H1 (cell line): ENCODE measurements at regions not wholly inside any gene's neighbourhood (a gene's known extent, or its start where the extent isn't known, plus 50 kb on each side); places are given as distances from the start of the nearest gene placed in this dataset.

ENCODE experiments used
- CTCF ChIA-PET: fragments of 300-600 bp; sonication (Branson Sonifier 250); formaldehyde crosslinking; loops from one replicate; lab custom pipeline; 2021; ENCODE audit not compliant: partially characterized antibody; lab: Charles Lee
- POLR2A ChIA-PET: fragments of 300-600 bp; sonication (Branson Sonifier 250); formaldehyde crosslinking; loops from one replicate; lab custom pipeline; 2021; ENCODE audit warnings: inconsistent platforms; ENCODE audit not compliant: partially characterized antibody; lab: Charles Lee
- DNase-seq, 2 experiments: peaks; one replicate each; pipeline versions ENCODE4 v3.0.0 to v3.0.0-alpha.2; 2010 to 2022; ENCODE audit warnings: low spot score in 2 of 2, low read depth in 1 of 2, mixed read lengths in 1 of 2
- FAIRE-seq: peaks from 2 replicates; lab custom pipeline; 2011; peaks lifted over from hg19 to GRCh38; lab: Jason Lieb, UNC
- H2AFZ ChIP-seq: 2 replicates; pipeline ENCODE4 v1.8.1; 2012; ENCODE audit warnings: low read length, inconsistent platforms
- H2AK5ac ChIP-seq: 2 replicates; pipeline ENCODE4 v1.6.1; 2013; ENCODE audit warnings: low read depth, low read length
- H2BK120ac ChIP-seq: replicated peaks from 2 replicates; pipeline ENCODE3; 2013; ENCODE audit warnings: low read depth, low read length, inconsistent platforms
- H2BK12ac ChIP-seq: 2 replicates; pipeline ENCODE4 v1.6.1; 2013; ENCODE audit warnings: low read depth, low read length
- H2BK15ac ChIP-seq: 2 replicates; pipeline ENCODE4 v1.6.1; 2013; ENCODE audit warnings: low read length
- H2BK20ac ChIP-seq: 2 replicates; pipeline ENCODE4 v1.6.1; 2013; ENCODE audit warnings: low read length
- H2BK5ac ChIP-seq: 2 replicates; pipeline ENCODE4 v1.6.1; 2013; ENCODE audit warnings: low read depth, low read length
- H3K14ac ChIP-seq: 2 replicates; pipeline ENCODE4 v1.6.1; 2013; ENCODE audit warnings: inconsistent platforms; ENCODE audit not compliant: insufficient read length
- H3K18ac ChIP-seq: 2 replicates; pipeline ENCODE4 v1.6.1; 2013; ENCODE audit warnings: low read length; ENCODE audit errors: extremely low read depth
- H3K23ac ChIP-seq: 2 replicates; pipeline ENCODE4 v1.6.1; 2013; ENCODE audit warnings: inconsistent platforms; ENCODE audit not compliant: insufficient read length
- H3K23me2 ChIP-seq: 2 replicates; pipeline ENCODE4 v1.6.1; 2013; ENCODE audit warnings: low read depth, low read length
- H3K27ac ChIP-seq: 2 replicates; pipeline ENCODE4 v1.6.1; 2011; ENCODE audit warnings: low read depth, low read length, inconsistent platforms
- H3K27me3 ChIP-seq, 4 experiments: replicated peaks in 1 of 4; 1 replicate in 1 of 4; 2 replicates in 3 of 4; pipeline versions ENCODE4 v1.6.1 to v1.8.1; 2011 to 2013; ENCODE audit warnings: low read length in 3 of 4, mild to moderate bottlenecking in 3 of 4, inconsistent platforms in 2 of 4, mixed read lengths in 2 of 4, moderate library complexity in 1 of 4; ENCODE audit not compliant: control insufficient read depth in 3 of 4, insufficient read depth in 3 of 4; ENCODE audit errors: extremely low read depth in 1 of 4
- H3K36me3 ChIP-seq, 4 experiments: 2 replicates each; pipeline versions ENCODE4 v1.6.1 to v1.8.1; 2011 to 2013; ENCODE audit warnings: mild to moderate bottlenecking in 4 of 4, low read length in 3 of 4, moderate library complexity in 2 of 4, control low read depth in 1 of 4, inconsistent platforms in 1 of 4; ENCODE audit not compliant: insufficient read depth in 4 of 4, control insufficient read depth in 2 of 4
- H3K4ac ChIP-seq: replicated peaks from 2 replicates; pipeline ENCODE3; 2013; ENCODE audit warnings: low read length, low read depth, mixed read lengths, inconsistent platforms; ENCODE audit not compliant: insufficient read length
- H3K4me1 ChIP-seq, 4 experiments: replicated peaks in 1 of 4; 1 replicate in 1 of 4; 2 replicates in 3 of 4; pipeline versions ENCODE4 v1.6.1 to v1.8.1; 2011 to 2013; ENCODE audit warnings: low read length in 3 of 4, inconsistent platforms in 2 of 4, mixed read lengths in 1 of 4; ENCODE audit not compliant: insufficient read depth in 4 of 4, control insufficient read depth in 3 of 4
- H3K4me2 ChIP-seq, 2 experiments: 2 replicates each; pipeline versions ENCODE4 v1.6.1 to v1.8.1; 2011 to 2013; ENCODE audit warnings: low read depth in 2 of 2, low read length in 2 of 2, control low read depth in 1 of 2, inconsistent platforms in 1 of 2, mild to moderate bottlenecking in 1 of 2; ENCODE audit not compliant: insufficient read depth in 1 of 2
- H3K4me3 ChIP-seq, 4 experiments: fragments of 200-600, 300-600 bp in 1 of 4; sonication (generic), shearing (Covaris generic), sonication (Bioruptor Twin) in 1 of 4; 2 replicates each; pipeline versions ENCODE4 v1.5.1 to v1.8.1; 2011 to 2016; ENCODE audit warnings: low read length in 4 of 4, low read depth in 3 of 4, control low read depth in 2 of 4, inconsistent platforms in 2 of 4, mild to moderate bottlenecking in 2 of 4, mixed read lengths in 1 of 4, moderate library complexity in 1 of 4; ENCODE audit not compliant: insufficient read depth in 2 of 4; ENCODE audit errors: extremely low read depth in 1 of 4
- H3K56ac ChIP-seq: replicated peaks from 2 replicates; pipeline ENCODE3; 2013; ENCODE audit warnings: low read depth, mild to moderate bottlenecking, mixed read lengths, low read length, inconsistent platforms; ENCODE audit not compliant: insufficient read length
- H3K79me1 ChIP-seq: 2 replicates; pipeline ENCODE4 v1.6.1; 2013; ENCODE audit warnings: low read depth, low read length, control low read depth
- H3K79me2 ChIP-seq, 2 experiments: 2 replicates each; pipeline versions ENCODE4 v1.6.1 to v1.8.1; 2012 to 2013; ENCODE audit warnings: low read length in 2 of 2, mild to moderate bottlenecking in 2 of 2, inconsistent platforms in 1 of 2; ENCODE audit not compliant: insufficient read depth in 2 of 2, control insufficient read depth in 1 of 2
- H3K9ac ChIP-seq, 4 experiments: replicated peaks in 1 of 4; 1 replicate in 1 of 4; 2 replicates in 3 of 4; pipeline versions ENCODE4 v1.6.1 to v1.8.1; 2011 to 2013; ENCODE audit warnings: low read depth in 3 of 4, low read length in 3 of 4, control low read depth in 2 of 4, mild to moderate bottlenecking in 2 of 4, moderate library complexity in 2 of 4, inconsistent platforms in 1 of 4; ENCODE audit errors: extremely low read depth in 1 of 4
- H3K9me3 ChIP-seq, 2 experiments: 2 replicates each; pipeline versions ENCODE4 v1.6.1 to v1.8.1; 2012 to 2013; ENCODE audit warnings: mild to moderate bottlenecking in 2 of 2, moderate library complexity in 2 of 2, control low read depth in 1 of 2, inconsistent platforms in 1 of 2, low read depth in 1 of 2, low read length in 1 of 2, mixed read lengths in 1 of 2; ENCODE audit not compliant: insufficient read depth in 2 of 2
- H4K20me1 ChIP-seq, 2 experiments: replicated peaks in 1 of 2; 2 replicates each; pipeline versions ENCODE3 to v1.8.1; 2011 to 2013; ENCODE audit warnings: inconsistent platforms in 2 of 2, low read length in 2 of 2, mild to moderate bottlenecking in 1 of 2; ENCODE audit not compliant: insufficient read depth in 2 of 2, control insufficient read depth in 1 of 2
- H4K5ac ChIP-seq: 2 replicates; pipeline ENCODE4 v1.6.1; 2013; ENCODE audit warnings: low read length, low read depth, mixed read lengths, inconsistent platforms; ENCODE audit not compliant: insufficient read length
- H4K8ac ChIP-seq: 2 replicates; pipeline ENCODE4 v1.8.0; 2013; ENCODE audit warnings: mild to moderate bottlenecking, moderate library complexity, low read length, inconsistent platforms; ENCODE audit not compliant: insufficient read depth; ENCODE audit errors: extremely low read depth
- H4K91ac ChIP-seq: replicated peaks from 2 replicates; pipeline ENCODE3; 2013; ENCODE audit warnings: low read length, mixed read lengths, inconsistent platforms; ENCODE audit not compliant: insufficient read length
- GABPA ChIP-seq: IDR thresholded peaks from 2 replicates; pipeline ENCODE4 v1.6.1; 2011; ENCODE audit warnings: mild to moderate bottlenecking, low read length, moderate library complexity, borderline replicate concordance; ENCODE audit not compliant: insufficient read depth
- GTF2F1 ChIP-seq: IDR thresholded peaks from 2 replicates; pipeline ENCODE4 v1.6.1; 2012; ENCODE audit warnings: low read depth, low read length, improper control_type of control experiment, borderline replicate concordance
- MAFK ChIP-seq: IDR thresholded peaks from 2 replicates; pipeline ENCODE4 v1.6.1; 2012; ENCODE audit warnings: low read depth, mild to moderate bottlenecking, improper control_type of control experiment, low read length
- NANOG ChIP-seq: IDR thresholded peaks from 2 replicates; pipeline ENCODE4 v1.6.1; 2011; ENCODE audit warnings: low read length, low read depth, mild to moderate bottlenecking, inconsistent platforms; ENCODE audit not compliant: insufficient read depth, poor library complexity, severe bottlenecking
- RBBP5 ChIP-seq: IDR thresholded peaks from 2 replicates; pipeline ENCODE4 v1.7.1; 2012; ENCODE audit warnings: low read depth, mild to moderate bottlenecking, inconsistent platforms, low read length, moderate library complexity, borderline replicate concordance
- SIRT6 ChIP-seq: IDR thresholded peaks from one replicate; pipeline ENCODE4 v1.7.1; 2012; ENCODE audit warnings: low read length, inconsistent platforms
- SP2 ChIP-seq: IDR thresholded peaks from 2 replicates; pipeline ENCODE4 v1.6.1; 2012; ENCODE audit warnings: mild to moderate bottlenecking, low read length, inconsistent platforms
- TBP ChIP-seq: IDR thresholded peaks from 2 replicates; pipeline ENCODE4 v1.6.1; 2011; ENCODE audit warnings: low read depth, low read length, improper control_type of control experiment
- WGBS, 2 experiments: shearing (Covaris generic) in 1 of 2; methylation state at CpG; one replicate each; pipeline versions ENCODE4 v1.1.6 to v1.1.7; 2013 to 2015; ENCODE audit warnings: low lambda C conversion rate in 2 of 2, mixed read lengths in 2 of 2, inconsistent platforms in 1 of 2, low coverage in 1 of 2, missing lambda C conversion rate in 1 of 2; ENCODE audit not compliant: insufficient replicate concordance in 2 of 2, insufficient coverage in 1 of 2, insufficient read length in 1 of 2; ENCODE audit errors: extremely low coverage in 1 of 2, missing lambda C conversion rate in 1 of 2; 5-methylcytosine and 5-hydroxymethylcytosine counted together
- TF ChIP-seq, protein P1 (sequence below): IDR thresholded peaks from 2 replicates; pipeline ENCODE4 v1.6.1; 2012; ENCODE audit warnings: inconsistent platforms

DNA sequence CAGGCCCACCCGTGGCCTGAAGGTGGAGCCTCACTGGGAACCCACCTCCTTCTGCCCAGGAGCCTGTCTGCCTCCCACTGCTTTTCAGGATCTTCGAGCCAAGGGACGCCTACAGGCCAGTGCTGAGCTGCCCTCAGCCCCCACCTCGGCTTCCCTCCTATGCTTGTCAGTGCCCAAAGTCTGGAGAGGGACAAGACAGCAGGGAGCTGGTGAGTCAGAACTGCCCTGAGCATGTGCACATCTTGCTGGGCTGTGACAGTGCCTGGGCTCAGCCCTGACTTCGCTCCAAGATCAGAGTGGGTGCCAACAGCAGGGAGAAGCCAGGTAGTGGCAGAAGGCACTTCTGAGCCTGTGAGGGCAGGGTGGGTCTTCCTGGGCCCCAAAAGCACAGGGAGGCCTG lies 286.8 kb downstream of the AEBP2 start:
- H3K9ac ChIP-seq, result no peak overlapping the region
- no peak overlapping the region for H3K4ac ChIP-seq
- no peak overlapping the region for H2AK5ac ChIP-seq
- no peak overlapping the region for H3K23ac ChIP-seq
- no peak overlapping the region for H3K4me2 ChIP-seq
- no peak overlapping the region for H3K14ac ChIP-seq
- H3K23me2 ChIP-seq, result no peaks in the 10 kb centered on the region
- H3K4me1 ChIP-seq, result no peaks in the 10 kb centered on the region
- no peaks in the 10 kb centered on the region for H3K27me3 ChIP-seq
- no peak for DNase-seq
- 97% methylated on average over 5 of the region's 5 CpGs; no CpG with 5 or more reads in 1 of the 2 experiments for WGBS, 2 experiments
- no peak overlapping the region for H2BK20ac ChIP-seq
- H4K5ac ChIP-seq, result no peak overlapping the region
- no peaks in the 10 kb centered on the region for H3K79me2 ChIP-seq
- H3K56ac ChIP-seq, result no peak overlapping the region
- H4K20me1 ChIP-seq, result no peaks in the 10 kb centered on the region
- H2BK12ac ChIP-seq, result no peak overlapping the region
- H3K18ac ChIP-seq, result no peak overlapping the region
- no peak overlapping the region for H2BK120ac ChIP-seq
- H2BK5ac ChIP-seq, result no peak overlapping the region
- TF ChIP-seq SIRT6 (no peak), MAFK (no peak), SP2 (no peak), NANOG (no peak), GABPA (no peak), GTF2F1 (no peak), RBBP5 (no peak), TBP (no peak)
- TF ChIP-seq, protein P1, sequence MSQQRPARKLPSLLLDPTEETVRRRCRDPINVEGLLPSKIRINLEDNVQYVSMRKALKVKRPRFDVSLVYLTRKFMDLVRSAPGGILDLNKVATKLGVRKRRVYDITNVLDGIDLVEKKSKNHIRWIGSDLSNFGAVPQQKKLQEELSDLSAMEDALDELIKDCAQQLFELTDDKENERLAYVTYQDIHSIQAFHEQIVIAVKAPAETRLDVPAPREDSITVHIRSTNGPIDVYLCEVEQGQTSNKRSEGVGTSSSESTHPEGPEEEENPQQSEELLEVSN, result no peak
- TF ChIP-seq, all 59 proteins: peak for 0
- Histone ChIP-seq H4K8ac (no peak overlapping the region), H3K4me3 (no peak overlapping the region), H2BK15ac (no peak overlapping the region), H4K91ac (no peak overlapping the region), H3K27ac (no peak overlapping the region), H3K9me3 (peaks cover 10 to 17% of the 10 kb centered on the region in 2 experiments; a peak in 2 of 4 replicates), H3K79me1 (no peaks in the 10 kb centered on the region), H2AFZ (no peak overlapping the region), H3K36me3 (no peaks in the 10 kb centered on the region)
- CTCF ChIA-PET, result interaction anchor here (0.6 to 1.7 kb wide), 5 partner anchors 13 to 1114 kb away, joined by 3 to 8 read pairs (median 3); no protein-coding TSS in a partner anchor
- FAIRE-seq, result no peak
- POLR2A ChIA-PET, result no interaction called here
